ENCODE measurements at regions not wholly inside any gene's neighbourhood (a gene's known extent, or its start where the extent isn't known, plus 50 kb on each side); places are given as distances from the start of the nearest gene placed in this dataset.

- TF ChIP-seq POLR2AphosphoS5 (IDR thresholded peaks at IDR 0.05; ENCODE audit: low read depth, low read length) (no peak), POLR2A (IDR thresholded peaks at IDR 0.05; ENCODE audit: low read depth, low read length) (no peak)
These were observed 234.9 kb downstream of the GATA3 start for GRCh38 chr10:8289186-8289924.
